T-cell (primary cell): ENCODE measurements at regions not wholly inside any gene's neighbourhood (a gene's known extent, or its start where the extent isn't known, plus 50 kb on each side); places are given as distances from the start of the nearest gene placed in this dataset.

Experiments
- ATAC-seq, 4 experiments: fragments of 200-7000 bp in 3 of 4; fragments of 150-1000 bp in 1 of 4; cut with Tn5 transposase; replicated peaks in 1 of 4; 1 replicate in 3 of 4; 2 replicates in 1 of 4; pipeline ENCODE4 v1.10.0; 2021; ENCODE audit warnings: moderate library complexity in 3 of 4, mild to moderate bottlenecking in 2 of 4, moderate number of reproducible peaks in 1 of 4
- CTCF ChIA-PET, 2 donors: fragments of 300-600 bp; sonication (Branson Sonifier 250); formaldehyde crosslinking; loops; one replicate each; lab custom pipeline; 2022; ENCODE audit warnings: antibody characterized with exemption in 2 of 2; lab: Charles Lee
- POLR2A ChIA-PET, 2 donors: fragments of 300-600 bp; sonication (Branson Sonifier 250); formaldehyde crosslinking; loops; one replicate each; lab custom pipeline; 2022; ENCODE audit warnings: antibody characterized with exemption in 2 of 2; lab: Charles Lee
- DNase-seq, 35 experiments: peaks; one replicate each; pipeline versions ENCODE4 v3.0.0 to v3.0.0-alpha.2; 2013 to 2023
- H3K27ac ChIP-seq: one replicate; pipeline ENCODE4 v1.5.1; 2013; ENCODE audit warnings: low read length
- H3K27me3 ChIP-seq, 2 experiments: replicated peaks in 1 of 2; 1 replicate in 1 of 2; 2 replicates in 1 of 2; pipeline versions ENCODE4 v1.6.1 to v1.7.0; 2013; ENCODE audit warnings: low read length in 1 of 2, mixed read lengths in 1 of 2; ENCODE audit not compliant: control insufficient read depth in 2 of 2, insufficient read depth in 2 of 2; ENCODE audit errors: extremely low read depth in 1 of 2
- H3K36me3 ChIP-seq, 2 donors: 1 replicate in 1 of 2; 2 replicates in 1 of 2; pipeline versions ENCODE4 v1.6.1 to v1.7.0; 2013; ENCODE audit warnings: low read length in 1 of 2; ENCODE audit not compliant: control insufficient read depth in 2 of 2, insufficient read depth in 1 of 2; ENCODE audit errors: extremely low read depth in 1 of 2
- H3K4me1 ChIP-seq, 2 experiments: 1 replicate in 1 of 2; 2 replicates in 1 of 2; pipeline versions ENCODE4 v1.6.1 to v1.7.0; 2013; ENCODE audit warnings: low read length in 2 of 2, mixed read lengths in 1 of 2; ENCODE audit not compliant: insufficient read depth in 2 of 2, control insufficient read depth in 1 of 2; ENCODE audit errors: extremely low read depth in 1 of 2
- H3K4me3 ChIP-seq, 2 donors: 1 replicate in 1 of 2; 2 replicates in 1 of 2; pipeline versions ENCODE4 v1.5.1 to v1.7.0; 2013; ENCODE audit warnings: mild to moderate bottlenecking in 2 of 2, low read length in 1 of 2, moderate library complexity in 1 of 2; ENCODE audit not compliant: control insufficient read depth in 1 of 2; ENCODE audit errors: extremely low read depth in 1 of 2
- H3K9me3 ChIP-seq: 2 replicates; pipeline ENCODE4 v1.7.0; 2013
- H3K27ac Mint-ChIP-seq, 2 donors: one replicate each; pipeline ENCODE4 v1.8.0; 2020 to 2021; ENCODE audit warnings: mild to moderate bottlenecking in 2 of 2, mixed read lengths in 2 of 2
- H3K27me3 Mint-ChIP-seq, 2 donors: one replicate each; pipeline ENCODE4 v1.8.0; 2021 to 2022; ENCODE audit warnings: mixed read lengths in 2 of 2
- H3K36me3 Mint-ChIP-seq: one replicate; pipeline ENCODE4 v1.8.0; 2021; ENCODE audit warnings: mixed read lengths
- H3K4me1 Mint-ChIP-seq, 3 donors: one replicate each; pipeline ENCODE4 v1.8.0; 2020 to 2022; ENCODE audit warnings: mixed read lengths in 3 of 3, mild to moderate bottlenecking in 1 of 3
- H3K4me3 Mint-ChIP-seq, 3 donors: one replicate each; pipeline ENCODE4 v1.8.0; 2020 to 2022; ENCODE audit warnings: mild to moderate bottlenecking in 3 of 3, mixed read lengths in 3 of 3, moderate library complexity in 3 of 3
- H3K9me3 Mint-ChIP-seq, 3 donors: one replicate each; pipeline ENCODE4 v1.8.0; 2020 to 2022; ENCODE audit warnings: mixed read lengths in 3 of 3
- WGBS: methylation state at CpG from one replicate; pipeline ENCODE4 v1.1.5; 2013; ENCODE audit warnings: missing lambda C conversion rate; ENCODE audit not compliant: insufficient coverage; 5-methylcytosine and 5-hydroxymethylcytosine counted together

GRCh38 chr17:79438546-79439334 is 172.1 kb downstream of the RBFOX3 start:
- POLR2A ChIA-PET: no interaction called here
- peaks cover 18 to 24% of the 10 kb centered on the region in 2 donors for H3K27me3 Mint-ChIP-seq

GRCh38 chr17:79438058-79438457 is 172.8 kb downstream of the RBFOX3 start:
- POLR2A ChIA-PET: no interaction called here
- CTCF ChIA-PET: no interaction called here
- no peaks in the 10 kb centered on the region for H3K36me3 Mint-ChIP-seq
- Histone ChIP-seq H3K36me3 (no peaks in the 10 kb centered on the region), H3K27me3 (peaks cover 0 to 41% of the 10 kb centered on the region in 2 experiments), H3K27ac (no peak overlapping the region), H3K4me3 (no peak overlapping the region), H3K9me3 (no peaks in the 10 kb centered on the region), H3K4me1 (no peaks in the 10 kb centered on the region)
- peaks cover 19 to 27% of the 10 kb centered on the region in 2 donors for H3K27me3 Mint-ChIP-seq
- 60% methylated on average over 3 of the region's 4 CpGs for WGBS
- no peaks in the 10 kb centered on the region for H3K4me1 Mint-ChIP-seq
- DNase-seq: no peak
- peaks cover 0 to 3% (median 0%) of the 10 kb centered on the region in 3 donors for H3K9me3 Mint-ChIP-seq
- no peak overlapping the region for H3K27ac Mint-ChIP-seq
- no peak overlapping the region for H3K4me3 Mint-ChIP-seq
- no peak for ATAC-seq

More at GRCh38 chr17:79438546-79439334, 172.1 kb downstream of the RBFOX3 start:
- no peak for ATAC-seq
- peaks cover 0 to 2% (median 0%) of the 10 kb centered on the region in 3 donors for H3K9me3 Mint-ChIP-seq
- H3K27ac Mint-ChIP-seq: no peak overlapping the region
- no peaks in the 10 kb centered on the region for H3K36me3 ChIP-seq
- H3K36me3 Mint-ChIP-seq: no peaks in the 10 kb centered on the region
- H3K4me3 Mint-ChIP-seq: no peak overlapping the region
- no peaks in the 10 kb centered on the region for H3K4me1 ChIP-seq
- H3K9me3 ChIP-seq: no peaks in the 10 kb centered on the region
- no peak for DNase-seq
- H3K27me3 ChIP-seq: peaks cover 0 to 34% of the 10 kb centered on the region in 2 experiments
- WGBS: 74% methylated on average over 14 of the region's 23 CpGs
- no peak overlapping the region for H3K4me3 ChIP-seq
- no peaks in the 10 kb centered on the region for H3K4me1 Mint-ChIP-seq
- CTCF ChIA-PET: no interaction called here
- no peak overlapping the region for H3K27ac ChIP-seq

GRCh38 chr17:79437081-79437480 is 173.8 kb downstream of the RBFOX3 start:
- Histone ChIP-seq H3K4me1 (no peaks in the 10 kb centered on the region), H3K36me3 (no peaks in the 10 kb centered on the region), H3K9me3 (no peaks in the 10 kb centered on the region), H3K27me3 (peaks cover 0 to 46% of the 10 kb centered on the region in 2 experiments), H3K4me3 (no peak overlapping the region), H3K27ac (no peak overlapping the region)
- H3K36me3 Mint-ChIP-seq: no peaks in the 10 kb centered on the region
- H3K27me3 Mint-ChIP-seq: peaks cover 19 to 30% of the 10 kb centered on the region in 2 donors
- ChIA-PET POLR2A (no interaction called here), CTCF (no interaction called here)
- ATAC-seq: no peak
- no peaks in the 10 kb centered on the region for H3K4me1 Mint-ChIP-seq
- no peak overlapping the region for H3K27ac Mint-ChIP-seq
- WGBS: 70% methylated on average over 11 of the region's 11 CpGs
- H3K4me3 Mint-ChIP-seq: no peak overlapping the region
- DNase-seq: no peak
- peaks cover 0 to 3% (median 0%) of the 10 kb centered on the region in 3 donors for H3K9me3 Mint-ChIP-seq

GRCh38 chr17:79435962-79436361 is 174.9 kb downstream of the RBFOX3 start:
- Histone ChIP-seq H3K36me3 (no peaks in the 10 kb centered on the region), H3K27me3 (peaks cover 0 to 44% of the 10 kb centered on the region in 2 experiments), H3K9me3 (no peaks in the 10 kb centered on the region), H3K4me3 (no peak overlapping the region), H3K27ac (no peak overlapping the region), H3K4me1 (no peaks in the 10 kb centered on the region)
- CTCF ChIA-PET: no interaction called here
- no peaks in the 10 kb centered on the region for H3K36me3 Mint-ChIP-seq
- peaks cover 23 to 29% of the 10 kb centered on the region in 2 donors for H3K27me3 Mint-ChIP-seq
- no peak overlapping the region for H3K27ac Mint-ChIP-seq
- H3K4me1 Mint-ChIP-seq: no peaks in the 10 kb centered on the region
- ATAC-seq: no peak
- H3K9me3 Mint-ChIP-seq: peaks cover 0 to 3% (median 0%) of the 10 kb centered on the region in 3 donors
- 88% methylated on average over 8 of the region's 8 CpGs for WGBS
- no peak overlapping the region for H3K4me3 Mint-ChIP-seq
- POLR2A ChIA-PET: no interaction called here
- no peak for DNase-seq

GRCh38 chr17:79435296-79435695 is 175.6 kb downstream of the RBFOX3 start:
- Mint-ChIP-seq H3K27ac (no peak overlapping the region), H3K27me3 (peaks cover 23 to 30% of the 10 kb centered on the region in 2 donors), H3K36me3 (no peaks in the 10 kb centered on the region), H3K4me1 (no peaks in the 10 kb centered on the region), H3K9me3 (peaks cover 0 to 3% (median 0%) of the 10 kb centered on the region in 3 donors), H3K4me3 (no peak overlapping the region)
- no peak for ATAC-seq
- POLR2A ChIA-PET: no interaction called here
- Histone ChIP-seq H3K27ac (no peak overlapping the region), H3K4me3 (no peak overlapping the region), H3K36me3 (no peaks in the 10 kb centered on the region), H3K4me1 (no peaks in the 10 kb centered on the region), H3K9me3 (no peaks in the 10 kb centered on the region), H3K27me3 (peaks cover 0 to 41% of the 10 kb centered on the region in 2 experiments)
- CTCF ChIA-PET: no interaction called here
- no peak for DNase-seq
- 0% methylated on average over 1 of the region's 6 CpGs for WGBS

GRCh38 chr17:79434215-79434614 is 176.6 kb downstream of the RBFOX3 start:
- Histone ChIP-seq H3K4me3 (no peak overlapping the region), H3K27ac (no peak overlapping the region), H3K9me3 (no peaks in the 10 kb centered on the region), H3K27me3 (peaks cover 0 to 48% of the 10 kb centered on the region in 2 experiments), H3K4me1 (no peaks in the 10 kb centered on the region), H3K36me3 (no peaks in the 10 kb centered on the region)
- peaks cover 0 to 3% (median 0%) of the 10 kb centered on the region in 3 donors for H3K9me3 Mint-ChIP-seq
- no peak overlapping the region for H3K4me3 Mint-ChIP-seq
- ChIA-PET CTCF (no interaction called here), POLR2A (no interaction called here)
- DNase-seq (no peak), ATAC-seq (no peak)
- H3K36me3 Mint-ChIP-seq: no peaks in the 10 kb centered on the region
- no peaks in the 10 kb centered on the region for H3K4me1 Mint-ChIP-seq
- no CpG with 5 or more reads among the region's 4 CpGs for WGBS
- H3K27ac Mint-ChIP-seq: no peak overlapping the region
- peaks cover 19 to 32% of the 10 kb centered on the region in 2 donors for H3K27me3 Mint-ChIP-seq
